Heart left ventricle (tissue), 16 donors: ENCODE measurements at regions not wholly inside any gene's neighbourhood (a gene's known extent, or its start where the extent isn't known, plus 50 kb on each side); places are given as distances from the start of the nearest gene placed in this dataset.

Experiments
- ATAC-seq, 4 donors: fragments of 200-7000 bp; cut with Tn5 transposase; one replicate each; pipeline ENCODE4 v1.9.1; 2020 to 2022; ENCODE audit warnings: moderate library complexity in 4 of 4, mild to moderate bottlenecking in 3 of 4, moderate number of reproducible peaks in 1 of 4
- DNase-seq, 5 donors: peaks; one replicate each; pipeline ENCODE4 v3.0.0-alpha.2; 2020
- H3K27ac ChIP-seq, 12 donors: fragments of 200-600 bp; sonication (generic) in 4 of 12; one replicate each; pipeline versions ENCODE4 v1.5.0 to v1.8.0; 2016 to 2022; ENCODE audit warnings: mild to moderate bottlenecking in 2 of 12
- H3K27me3 ChIP-seq, 9 donors: fragments of 200-600 bp; sonication (generic) in 2 of 9; one replicate each; pipeline versions ENCODE4 v1.5.1 to v1.8.0; 2016 to 2022; ENCODE audit warnings: mild to moderate bottlenecking in 3 of 9
- H3K36me3 ChIP-seq, 9 donors: fragments of 200-600 bp; sonication (generic) in 2 of 9; one replicate each; pipeline versions ENCODE4 v1.5.0 to v1.8.0; 2018 to 2022; ENCODE audit warnings: mild to moderate bottlenecking in 2 of 9
- H3K4me1 ChIP-seq, 12 donors: fragments of 200-600 bp; sonication (generic) in 4 of 12; one replicate each; pipeline versions ENCODE4 v1.5.0 to v1.8.0; 2016 to 2022; ENCODE audit warnings: mild to moderate bottlenecking in 3 of 12
- H3K4me3 ChIP-seq, 12 donors: fragments of 200-600 bp; sonication (generic) in 4 of 12; one replicate each; pipeline versions ENCODE4 v1.5.0 to v1.8.0; 2017 to 2022; ENCODE audit warnings: mild to moderate bottlenecking in 9 of 12, moderate library complexity in 4 of 12
- H3K9me3 ChIP-seq, 12 donors: fragments of 200-600 bp; sonication (generic) in 4 of 12; one replicate each; pipeline versions ENCODE4 v1.5.0 to v1.8.0; 2016 to 2022; ENCODE audit warnings: mild to moderate bottlenecking in 1 of 12
- CTCF ChIP-seq, 12 donors: fragments of 200-600 bp; sonication (generic) in 4 of 12; IDR thresholded peaks; one replicate each; pipeline versions ENCODE4 v1.5.0 to v1.8.0; 2018 to 2022; ENCODE audit warnings: antibody characterized with exemption in 12 of 12, mild to moderate bottlenecking in 5 of 12
- POLR2A ChIP-seq, 2 donors: fragments of 450-650 bp; IDR thresholded peaks; one replicate each; pipeline ENCODE4 v1.6.1; 2017; ENCODE audit warnings: antibody characterized with exemption in 2 of 2, mild to moderate bottlenecking in 2 of 2, moderate library complexity in 2 of 2
- WGBS, 4 donors: extraction: QIAGEN DNeasy Blood & Tissue Kit in 2 of 4; methylation state at CpG; one replicate each; pipeline versions ENCODE4 v1.1.5 to v1.1.7; 2013 to 2018; 5-methylcytosine and 5-hydroxymethylcytosine counted together
- intact Hi-C, 10 donors: fragments of 100-400 bp; cut with DNase I; formaldehyde crosslinking; loops; one replicate each; pipeline versions ENCODE4 v1.11.1 to v1.14.2; 2022
- donor health status: ischemic (EF 13 %, LVEDD 7.1; RV severe dilation, severe dysfunction).
- donor health status: healthy with polysubstance abuse.
- donor health status: DM: no; HTN: yes; CAD: no.
- donor health status: DM: no; HTN: no; CAD: no.
- donor health status: ischemic (EF 25% LVEDD 6.9; RV normal size, moderate dysfunction).
- donor health status: ischemic (EF 25% LVEDD 5.7; RV mildly dilated, moderate dysfunction).
- donor health status: healthy.
- donor health status: DM: yes; HTN: yes; CAD: no.
- donor health status: ischemic (EF 35%, LVEDD 5.7; RV mildly dilated, moderate dysfunction).
- donor health status: nonischemic (EF 11% LVEDD 7.7; RV severe dilation, severe dysfunction).
- donor health status: DM: yes; HTN: yes; CAD: no.
- donor health status: PGD.
- donor health status: ischemic (EF 29% LVEDD 5.4; RV normal size, mild dysfunction).
- donor health status: nonischemic (EF 23%, LVEDD 6.1; RV moderate dilation, normal function).

GRCh38 chr18:8556424-8556823 lies 52.8 kb upstream of the RAB12 start:
- intact Hi-C loops = no loop called here
- Histone ChIP-seq H3K9me3 (no peaks in the 10 kb centered on the region), H3K4me3 (no peak overlapping the region), H3K27ac (no peak overlapping the region), H3K36me3 (no peaks in the 10 kb centered on the region), H3K27me3 (no peaks in the 10 kb centered on the region), H3K4me1 (peaks cover 0 to 5% (median 0%) of the 10 kb centered on the region in 12 donors)
- no peak for DNase-seq
- TF ChIP-seq POLR2A (IDR thresholded peaks at IDR 0.05) (no peak), CTCF (IDR thresholded peaks at IDR 0.05) (no peak)
- 64 to 79% (median 73%) methylated on average over 3 to 4 of the region's 4 CpGs for whole genome bisulfite sequencing, 4 donors
- ATAC-seq = no peak
